ENCODE measurements at regions not wholly inside any gene's neighbourhood (a gene's known extent, or its start where the extent isn't known, plus 50 kb on each side); places are given as distances from the start of the nearest gene placed in this dataset.

DNA sequence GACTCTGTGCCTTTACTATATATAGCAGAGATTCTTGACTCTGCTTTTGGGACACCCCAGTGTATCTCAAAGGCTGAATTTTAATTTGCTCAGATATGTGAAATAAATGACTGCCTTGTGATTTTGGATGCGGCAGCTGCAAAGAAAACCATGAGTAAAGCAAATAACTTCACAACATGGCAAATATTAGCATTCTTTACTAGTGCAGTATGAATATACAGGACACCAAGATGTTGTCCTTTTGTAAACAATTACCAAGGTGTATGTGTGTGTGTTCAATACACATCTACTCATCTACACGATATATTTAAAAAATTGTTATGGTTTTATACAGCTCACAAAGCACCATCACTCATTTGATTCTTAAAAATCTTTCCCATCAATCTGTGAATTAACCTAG lies 70.6 kb upstream of the TCF4 start:
- TF ChIP-seq, protein P1, sequence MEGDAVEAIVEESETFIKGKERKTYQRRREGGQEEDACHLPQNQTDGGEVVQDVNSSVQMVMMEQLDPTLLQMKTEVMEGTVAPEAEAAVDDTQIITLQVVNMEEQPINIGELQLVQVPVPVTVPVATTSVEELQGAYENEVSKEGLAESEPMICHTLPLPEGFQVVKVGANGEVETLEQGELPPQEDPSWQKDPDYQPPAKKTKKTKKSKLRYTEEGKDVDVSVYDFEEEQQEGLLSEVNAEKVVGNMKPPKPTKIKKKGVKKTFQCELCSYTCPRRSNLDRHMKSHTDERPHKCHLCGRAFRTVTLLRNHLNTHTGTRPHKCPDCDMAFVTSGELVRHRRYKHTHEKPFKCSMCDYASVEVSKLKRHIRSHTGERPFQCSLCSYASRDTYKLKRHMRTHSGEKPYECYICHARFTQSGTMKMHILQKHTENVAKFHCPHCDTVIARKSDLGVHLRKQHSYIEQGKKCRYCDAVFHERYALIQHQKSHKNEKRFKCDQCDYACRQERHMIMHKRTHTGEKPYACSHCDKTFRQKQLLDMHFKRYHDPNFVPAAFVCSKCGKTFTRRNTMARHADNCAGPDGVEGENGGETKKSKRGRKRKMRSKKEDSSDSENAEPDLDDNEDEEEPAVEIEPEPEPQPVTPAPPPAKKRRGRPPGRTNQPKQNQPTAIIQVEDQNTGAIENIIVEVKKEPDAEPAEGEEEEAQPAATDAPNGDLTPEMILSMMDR (conservative IDR thresholded peaks at IDR 0.05 in 1 of 2, IDR thresholded peaks at IDR 0.05 in 1 of 2; ENCODE audit: low read depth in 1 of 2, low read length in 2 of 2), result no peak
- TF ChIP-seq EZH2 (IDR thresholded peaks at IDR 0.05; ENCODE audit: low read length, missing control alignments), result no peak

Measured in fibroblast of lung (primary cell).